HL-60/S4 treated with retinoic acid at 250 ng/mL for 4 days and 3 days (cell line): ENCODE measurements at regions not wholly inside any gene's neighbourhood (a gene's known extent, or its start where the extent isn't known, plus 50 kb on each side); places are given as distances from the start of the nearest gene placed in this dataset.
"Not testable (repeated sequence)": the region's sequence is repeated elsewhere in the genome, so short reads cannot be mapped to it uniquely, and the experiment has no call there.

Source experiments
- in situ Hi-C: fragments of 300-500 bp; cut with MboI; formaldehyde crosslinking; loops from 2 replicates; pipeline ENCODE4 v1.7.0; 2022; ENCODE audit warnings: low sequenced_read_pairs

- in situ Hi-C loops, result no loop called here
Observed at GRCh38 chr1:55904541-55904940, 674.8 kb downstream of the PLPP3 start.

GRCh38 chr1:55898181-55898580, 681.2 kb downstream of the PLPP3 start:
- in situ Hi-C loops, result no loop called here

GRCh38 chr1:55896210-55896609, 681.0 kb upstream of the USP24 start:
- in situ Hi-C loops, result no loop called here

- in situ Hi-C loops, result no loop called here
Observed at GRCh38 chr1:55894521-55894920, 679.4 kb upstream of the USP24 start.

GRCh38 chr1:55893155-55893554, 678.0 kb upstream of the USP24 start:
- in situ Hi-C loops, result no loop called here

- in situ Hi-C loops, result no loop called here
Observed at GRCh38 chr1:55888685-55889317, 673.6 kb upstream of the USP24 start.

- in situ Hi-C loops, result no loop called here
Observed at GRCh38 chr1:55886856-55887712, 671.9 kb upstream of the USP24 start.

- in situ Hi-C loops, result no loop called here
Observed at GRCh38 chr1:55885619-55886018, 670.5 kb upstream of the USP24 start.

GRCh38 chr1:55882931-55883330, 667.8 kb upstream of the USP24 start:
- in situ Hi-C loops, result no loop called here

GRCh38 chr1:55879346-55879745, 664.2 kb upstream of the USP24 start:
- in situ Hi-C loops, result no loop called here

GRCh38 chr1:55877437-55878232, 662.5 kb upstream of the USP24 start:
- in situ Hi-C loops, result no loop called here

GRCh38 chr1:55876276-55877060, 661.3 kb upstream of the USP24 start:
- in situ Hi-C loops, result no loop called here

- in situ Hi-C loops, result no loop called here
Observed at GRCh38 chr1:55870106-55870505, 654.9 kb upstream of the USP24 start.

GRCh38 chr1:55869065-55869464, 653.9 kb upstream of the USP24 start:
- in situ Hi-C loops, result no loop called here

GRCh38 chr1:55868026-55868425, 652.9 kb upstream of the USP24 start:
- in situ Hi-C loops, result no loop called here

- in situ Hi-C loops, result no loop called here
Observed at GRCh38 chr1:55867304-55867843, 652.2 kb upstream of the USP24 start.

- in situ Hi-C loops, result not testable (repeated sequence)
Observed at GRCh38 chr1:55865778-55866177, 650.6 kb upstream of the USP24 start.

- in situ Hi-C loops, result no loop called here
Observed at GRCh38 chr1:55864251-55864650, 649.1 kb upstream of the USP24 start.

GRCh38 chr1:55861676-55862340, 646.6 kb upstream of the USP24 start:
- in situ Hi-C loops, result no loop called here
